ENCODE measurements at regions not wholly inside any gene's neighbourhood (a gene's known extent, or its start where the extent isn't known, plus 50 kb on each side); places are given as distances from the start of the nearest gene placed in this dataset.

- Histone ChIP-seq H3K4me3 (ENCODE audit: low read depth, low read length, poor library complexity, severe bottlenecking) (no peak overlapping the region), H3K27ac (ENCODE audit: low read depth, low read length, poor library complexity, severe bottlenecking) (no peak overlapping the region), H3K4me1 (ENCODE audit: insufficient read depth, low read length, poor library complexity, severe bottlenecking) (no peaks in the 10 kb centered on the region), H3K36me3 (ENCODE audit: insufficient read depth, low read length, poor library complexity, severe bottlenecking) (no peaks in the 10 kb centered on the region), H3K27me3 (replicated peaks; ENCODE audit: insufficient read depth, low read depth, low read length, poor library complexity) (no peaks in the 10 kb centered on the region), H3K9me3 (ENCODE audit: low read depth, low read length, poor library complexity, severe bottlenecking) (peaks cover 25% of the 10 kb centered on the region)
- ChIA-PET CTCF (no interaction called here), POLR2A (ENCODE audit: low non-redundant PET) (no interaction called here)
- DNase-seq (ENCODE audit: low spot score): no peak
- no peak for TF ChIP-seq EZH2 (IDR thresholded peaks at IDR 0.05; ENCODE audit: borderline replicate concordance, low read depth, low read length, poor library complexity, severe bottlenecking)
- TF ChIP-seq CTCF (conservative IDR thresholded peaks at IDR 0.05; ENCODE audit: low read depth, low read length): no peak
- BruUV-seq (replicated peaks): no TSS peak
- intact Hi-C loops (cut with micrococcal nuclease; ENCODE audit: unreplicated experiment): no loop called here
These were observed 511.9 kb downstream of the RPL10L start for GRCh38 chr14:46139649-46140048.

GRCh38 chr14:46137786-46138185 lies 513.8 kb downstream of the RPL10L start:
- Histone ChIP-seq H3K4me1 (ENCODE audit: insufficient read depth, low read length, poor library complexity, severe bottlenecking) (no peaks in the 10 kb centered on the region), H3K36me3 (ENCODE audit: insufficient read depth, low read length, poor library complexity, severe bottlenecking) (no peaks in the 10 kb centered on the region), H3K4me3 (ENCODE audit: low read depth, low read length, poor library complexity, severe bottlenecking) (no peak overlapping the region), H3K9me3 (ENCODE audit: low read depth, low read length, poor library complexity, severe bottlenecking) (peaks cover 29% of the 10 kb centered on the region), H3K27ac (ENCODE audit: low read depth, low read length, poor library complexity, severe bottlenecking) (no peak overlapping the region), H3K27me3 (replicated peaks; ENCODE audit: insufficient read depth, low read depth, low read length, poor library complexity) (no peaks in the 10 kb centered on the region)
- CTCF ChIA-PET: no interaction called here
- BruUV-seq (replicated peaks): no TSS peak
- no peak for TF ChIP-seq CTCF (conservative IDR thresholded peaks at IDR 0.05; ENCODE audit: low read depth, low read length)
- POLR2A ChIA-PET (ENCODE audit: low non-redundant PET): no interaction called here
- DNase-seq (ENCODE audit: low spot score): no peak
- intact Hi-C loops (cut with micrococcal nuclease; ENCODE audit: unreplicated experiment): no loop called here

- BruUV-seq (replicated peaks): no TSS peak
- ChIA-PET CTCF (no interaction called here), POLR2A (ENCODE audit: low non-redundant PET) (no interaction called here)
- Histone ChIP-seq H3K4me1 (ENCODE audit: insufficient read depth, low read length, poor library complexity, severe bottlenecking) (no peaks in the 10 kb centered on the region), H3K27ac (ENCODE audit: low read depth, low read length, poor library complexity, severe bottlenecking) (no peak overlapping the region), H3K27me3 (replicated peaks; ENCODE audit: insufficient read depth, low read depth, low read length, poor library complexity) (no peaks in the 10 kb centered on the region), H3K9me3 (ENCODE audit: low read depth, low read length, poor library complexity, severe bottlenecking) (peaks cover 35% of the 10 kb centered on the region), H3K36me3 (ENCODE audit: insufficient read depth, low read length, poor library complexity, severe bottlenecking) (no peaks in the 10 kb centered on the region), H3K4me3 (ENCODE audit: low read depth, low read length, poor library complexity, severe bottlenecking) (no peak overlapping the region)
- no peak for DNase-seq (ENCODE audit: low spot score)
- TF ChIP-seq EZH2 (IDR thresholded peaks at IDR 0.05; ENCODE audit: borderline replicate concordance, low read depth, low read length, poor library complexity, severe bottlenecking): no peak
- TF ChIP-seq CTCF (conservative IDR thresholded peaks at IDR 0.05; ENCODE audit: low read depth, low read length): no peak
- intact Hi-C loops (cut with micrococcal nuclease; ENCODE audit: unreplicated experiment): no loop called here
These were observed 515.1 kb downstream of the RPL10L start for GRCh38 chr14:46136456-46136855.

Measured in A673 (cell line).